Activated CD8-positive, alpha-beta T cell treated with anti-CD3 and anti-CD28 coated beads for 36 hours (primary cell): ENCODE measurements at regions not wholly inside any gene's neighbourhood (a gene's known extent, or its start where the extent isn't known, plus 50 kb on each side); places are given as distances from the start of the nearest gene placed in this dataset.

Experiments
- ATAC-seq: fragments of 200-7000 bp; cut with Tn5 transposase; one replicate; pipeline ENCODE4 v1.10.0; 2021; ENCODE audit warnings: mild to moderate bottlenecking, moderate library complexity
- CTCF ChIA-PET: fragments of 350-600 bp; sonication (Branson Sonifier 250); formaldehyde crosslinking; loops from one replicate; lab custom pipeline; 2021; ENCODE audit warnings: antibody characterized with exemption; lab: Charles Lee
- POLR2A ChIA-PET: fragments of 350-600 bp; sonication (Branson Sonifier 250); formaldehyde crosslinking; loops from one replicate; lab custom pipeline; 2021; ENCODE audit warnings: antibody characterized with exemption; lab: Charles Lee
- DNase-seq: peaks from one replicate; pipeline ENCODE4 v3.0.0-alpha.2; 2020
- H3K27ac Mint-ChIP-seq: one replicate; pipeline ENCODE4 v1.8.0; 2021; ENCODE audit warnings: mild to moderate bottlenecking, mixed read lengths
- H3K27me3 Mint-ChIP-seq: one replicate; pipeline ENCODE4 v1.8.0; 2021; ENCODE audit warnings: mixed read lengths
- H3K36me3 Mint-ChIP-seq: one replicate; pipeline ENCODE4 v1.8.0; 2021; ENCODE audit warnings: low read depth, mixed read lengths
- H3K4me1 Mint-ChIP-seq: one replicate; pipeline ENCODE4 v1.8.0; 2021; ENCODE audit warnings: low read depth, mixed read lengths
- H3K4me3 Mint-ChIP-seq: one replicate; pipeline ENCODE4 v1.8.0; 2021; ENCODE audit warnings: mild to moderate bottlenecking, moderate library complexity, mixed read lengths
- H3K9me3 Mint-ChIP-seq: one replicate; pipeline ENCODE4 v1.8.0; 2021; ENCODE audit warnings: mixed read lengths
- CTCF ChIP-seq: fragments of 200-600 bp; IDR thresholded peaks from one replicate; pipeline ENCODE4 v1.8.0; 2022; ENCODE audit warnings: antibody characterized with exemption, mild to moderate bottlenecking
- intact Hi-C: fragments of 100-400 bp; cut with micrococcal nuclease; formaldehyde crosslinking; loops from one replicate; pipeline ENCODE4 v1.10.0; 2022

DNA sequence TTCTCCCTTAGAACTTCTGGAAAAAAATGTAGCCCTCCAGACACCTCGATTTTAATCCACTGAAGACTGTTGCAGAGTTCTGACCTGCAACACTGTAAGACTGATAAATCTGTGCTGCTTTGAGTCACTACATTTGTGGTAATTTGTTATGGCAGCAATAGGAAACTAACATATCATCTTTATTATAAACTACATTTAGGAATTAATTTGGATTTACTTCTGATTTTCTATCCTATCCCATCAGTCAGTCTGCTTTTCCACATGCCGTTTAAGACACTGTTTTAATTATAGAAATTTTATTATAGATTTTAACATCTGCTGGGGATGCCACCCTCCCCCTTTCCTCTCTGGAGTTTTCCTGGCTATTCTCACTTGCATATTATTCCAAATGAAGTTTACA, 375.2 kb downstream of the DUSP6 start:
- ATAC-seq (no peak), DNase-seq (no peak)
- no peak overlapping the region for H3K27ac Mint-ChIP-seq
- TF ChIP-seq CTCF = no peak
- no peaks in the 10 kb centered on the region for H3K9me3 Mint-ChIP-seq
- intact Hi-C loops = no loop called here
- H3K4me3 Mint-ChIP-seq = no peak overlapping the region
- H3K4me1 Mint-ChIP-seq = no peaks in the 10 kb centered on the region
- H3K27me3 Mint-ChIP-seq = peaks cover 9% of the 10 kb centered on the region
- ChIA-PET CTCF (no interaction called here), POLR2A (no interaction called here)
- no peaks in the 10 kb centered on the region for H3K36me3 Mint-ChIP-seq

GRCh38 chr12:88973998-88974397, 378.3 kb downstream of the DUSP6 start:
- no peaks in the 10 kb centered on the region for H3K36me3 Mint-ChIP-seq
- TF ChIP-seq CTCF = no peak
- intact Hi-C loops = no loop called here
- no peaks in the 10 kb centered on the region for H3K9me3 Mint-ChIP-seq
- CTCF ChIA-PET = no interaction called here
- H3K27ac Mint-ChIP-seq = no peak overlapping the region
- no peak for DNase-seq
- no peak overlapping the region for H3K4me3 Mint-ChIP-seq
- POLR2A ChIA-PET = no interaction called here
- peaks cover 3% of the 10 kb centered on the region for H3K27me3 Mint-ChIP-seq
- no peak for ATAC-seq
- H3K4me1 Mint-ChIP-seq = no peaks in the 10 kb centered on the region

- ChIA-PET CTCF (no interaction called here), POLR2A (no interaction called here)
- no peak overlapping the region for H3K27ac Mint-ChIP-seq
- no peak overlapping the region for H3K4me3 Mint-ChIP-seq
- no peak for TF ChIP-seq CTCF
- ATAC-seq (no peak), DNase-seq (no peak)
- peaks cover 4% of the 10 kb centered on the region for H3K27me3 Mint-ChIP-seq
- intact Hi-C loops = no loop called here
- no peaks in the 10 kb centered on the region for H3K9me3 Mint-ChIP-seq
- no peaks in the 10 kb centered on the region for H3K36me3 Mint-ChIP-seq
- no peaks in the 10 kb centered on the region for H3K4me1 Mint-ChIP-seq
Observed at GRCh38 chr12:88970740-88971139, 381.6 kb downstream of the DUSP6 start.

DNA sequence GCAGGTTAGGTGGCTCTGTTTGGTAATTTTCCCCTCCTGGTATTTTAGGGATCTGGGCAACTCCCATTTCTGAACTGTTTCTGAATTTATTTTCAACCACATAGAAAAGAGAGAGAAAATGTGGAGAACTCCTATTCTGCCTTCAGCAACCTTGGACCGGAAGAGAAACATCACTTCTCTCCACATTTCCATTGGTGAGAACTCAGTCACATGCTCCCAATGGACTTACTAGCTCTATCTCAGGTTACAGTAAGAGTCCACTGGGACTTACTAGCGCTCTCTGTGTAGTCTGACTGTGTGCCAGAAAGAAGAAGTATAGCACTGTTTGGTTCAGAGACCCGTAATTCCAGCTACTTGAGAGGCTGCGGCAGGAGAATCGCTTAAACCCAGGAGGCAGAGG, 383.2 kb downstream of the DUSP6 start:
- DNase-seq = no peak
- no peaks in the 10 kb centered on the region for H3K4me1 Mint-ChIP-seq
- no peak overlapping the region for H3K4me3 Mint-ChIP-seq
- no peak for ATAC-seq
- CTCF ChIA-PET = no interaction called here
- no peaks in the 10 kb centered on the region for H3K36me3 Mint-ChIP-seq
- POLR2A ChIA-PET = no interaction called here
- no peaks in the 10 kb centered on the region for H3K9me3 Mint-ChIP-seq
- intact Hi-C loops = no loop called here
- TF ChIP-seq CTCF = no peak
- peaks cover 4% of the 10 kb centered on the region for H3K27me3 Mint-ChIP-seq
- no peak overlapping the region for H3K27ac Mint-ChIP-seq

DNA sequence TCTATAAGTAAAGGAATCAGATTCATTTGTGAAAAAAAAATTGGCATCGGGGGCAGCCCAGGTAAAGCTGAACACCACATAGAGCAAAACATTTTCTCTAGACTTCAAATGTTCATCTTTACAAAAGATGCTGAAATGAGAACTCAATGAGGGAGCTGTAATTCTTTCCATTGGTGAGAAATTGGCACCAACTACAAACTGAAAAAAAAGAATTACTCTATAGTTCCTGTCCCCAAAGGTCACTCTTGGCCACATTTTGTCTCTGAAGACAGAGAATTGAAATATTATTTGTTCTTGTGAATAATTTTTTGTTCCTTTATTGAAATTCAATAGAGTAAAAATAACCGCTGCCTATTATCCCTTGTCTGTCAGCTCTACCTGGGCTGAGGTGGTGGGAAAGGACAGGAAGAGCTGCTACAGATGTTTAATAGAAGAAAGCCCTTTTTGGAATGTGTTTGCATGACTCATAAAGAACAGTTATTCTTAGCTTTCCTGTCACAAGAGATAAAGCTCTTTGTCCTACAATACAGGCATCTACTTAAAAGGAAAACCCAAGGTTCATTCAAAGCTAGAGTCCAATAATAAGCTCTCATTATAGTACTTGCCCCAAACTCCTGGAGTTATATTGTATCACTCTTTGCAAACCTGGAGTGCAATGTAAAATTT, 380.1 kb upstream of the KITLG start:
- CTCF ChIA-PET = no interaction called here
- H3K9me3 Mint-ChIP-seq = no peaks in the 10 kb centered on the region
- POLR2A ChIA-PET = no interaction called here

More for the DNA sequence above, 380.1 kb upstream of the KITLG start:
- Mint-ChIP-seq H3K27me3 (peaks cover 1% of the 10 kb centered on the region), H3K36me3 (no peaks in the 10 kb centered on the region), H3K27ac (no peak overlapping the region), H3K4me3 (no peak overlapping the region), H3K4me1 (no peaks in the 10 kb centered on the region)
- TF ChIP-seq CTCF = no peak
- DNase-seq = no peak
- ATAC-seq = no peak
- intact Hi-C loops = no loop called here
